AG08395 (cell line): ENCODE measurements at regions not wholly inside any gene's neighbourhood (a gene's known extent, or its start where the extent isn't known, plus 50 kb on each side); places are given as distances from the start of the nearest gene placed in this dataset.
"Not testable (repeated sequence)": the region's sequence is repeated elsewhere in the genome, so short reads cannot be mapped to it uniquely, and the experiment has no call there.

Source experiments
- DNase-seq: peaks from one replicate; pipeline ENCODE4 v3.0.0; 2012; ENCODE audit warnings: mixed read lengths, low spot score

DNA sequence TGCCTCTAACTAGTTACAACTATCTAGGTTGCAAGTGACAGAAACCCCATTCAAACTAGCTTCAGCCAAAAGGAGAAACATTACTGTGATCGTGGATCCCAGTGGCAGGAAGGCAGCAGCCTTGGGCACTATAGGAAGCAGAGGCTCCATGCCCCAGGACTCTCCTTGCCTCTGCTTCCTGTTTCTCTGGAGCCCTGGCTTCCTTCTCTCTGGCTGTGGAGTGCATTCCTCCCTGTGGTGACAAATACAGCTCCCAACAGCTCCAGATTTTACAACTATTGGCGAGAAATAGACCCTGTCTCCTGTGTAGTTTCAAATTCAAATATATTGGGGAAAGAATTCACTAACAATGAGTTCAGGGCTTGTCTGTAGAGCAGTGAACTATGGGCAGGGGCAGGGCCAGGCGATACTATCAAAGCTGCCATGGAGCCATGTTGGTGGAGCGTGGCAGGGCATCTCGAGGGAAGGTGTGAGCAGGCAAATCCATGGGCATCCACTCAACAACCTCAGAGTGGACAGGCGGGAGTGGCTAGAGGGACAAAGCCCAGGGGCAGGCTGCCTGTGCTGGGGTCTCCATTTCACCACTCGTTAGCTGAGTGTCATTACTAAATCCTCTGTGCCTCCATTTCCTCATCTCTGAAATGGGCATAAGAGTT, 189.5 kb downstream of the ERCC6L2 start:
- DNase-seq = peak; percentile 14

DNA sequence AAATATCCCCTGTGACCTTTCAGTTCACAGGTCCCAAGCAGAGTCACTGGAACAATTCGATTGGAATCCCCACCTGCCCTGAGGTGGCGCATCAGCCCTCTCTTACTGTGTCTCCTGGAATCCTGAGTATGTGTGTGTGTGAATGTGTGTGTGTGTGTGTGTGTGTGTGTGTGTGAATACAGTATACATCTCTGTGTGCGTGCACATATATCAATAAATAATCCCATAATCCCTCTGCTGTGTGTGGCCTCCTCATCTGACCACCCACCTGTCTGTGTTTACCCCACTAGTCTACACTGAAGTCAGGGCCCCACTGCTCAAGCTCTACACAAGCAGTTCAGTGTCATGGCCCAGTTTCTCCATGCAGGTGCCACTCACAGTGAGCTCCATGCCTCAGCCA, 187.4 kb downstream of the ERCC6L2 start:
- DNase-seq = no peak

DNA sequence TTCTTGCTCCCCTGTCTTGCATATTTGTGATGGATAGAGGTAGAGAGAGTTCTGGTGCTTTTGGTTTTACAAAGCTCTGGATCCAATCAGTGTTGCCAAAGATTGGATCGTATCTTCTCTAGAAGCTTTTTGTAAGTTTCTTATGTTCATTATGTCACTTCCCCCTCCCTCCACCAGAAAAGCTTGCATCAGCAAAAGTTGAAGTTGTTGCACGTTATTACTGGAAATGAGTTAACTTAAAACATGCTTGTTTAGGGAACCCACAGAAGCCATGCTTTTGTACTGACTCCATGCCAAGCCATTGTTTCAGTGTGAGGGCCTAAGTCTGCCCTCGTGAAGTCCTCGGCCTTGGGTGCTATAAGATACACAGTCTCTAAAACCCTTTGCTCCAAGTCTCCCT, 186.5 kb downstream of the ERCC6L2 start:
- DNase-seq = no peak

DNA sequence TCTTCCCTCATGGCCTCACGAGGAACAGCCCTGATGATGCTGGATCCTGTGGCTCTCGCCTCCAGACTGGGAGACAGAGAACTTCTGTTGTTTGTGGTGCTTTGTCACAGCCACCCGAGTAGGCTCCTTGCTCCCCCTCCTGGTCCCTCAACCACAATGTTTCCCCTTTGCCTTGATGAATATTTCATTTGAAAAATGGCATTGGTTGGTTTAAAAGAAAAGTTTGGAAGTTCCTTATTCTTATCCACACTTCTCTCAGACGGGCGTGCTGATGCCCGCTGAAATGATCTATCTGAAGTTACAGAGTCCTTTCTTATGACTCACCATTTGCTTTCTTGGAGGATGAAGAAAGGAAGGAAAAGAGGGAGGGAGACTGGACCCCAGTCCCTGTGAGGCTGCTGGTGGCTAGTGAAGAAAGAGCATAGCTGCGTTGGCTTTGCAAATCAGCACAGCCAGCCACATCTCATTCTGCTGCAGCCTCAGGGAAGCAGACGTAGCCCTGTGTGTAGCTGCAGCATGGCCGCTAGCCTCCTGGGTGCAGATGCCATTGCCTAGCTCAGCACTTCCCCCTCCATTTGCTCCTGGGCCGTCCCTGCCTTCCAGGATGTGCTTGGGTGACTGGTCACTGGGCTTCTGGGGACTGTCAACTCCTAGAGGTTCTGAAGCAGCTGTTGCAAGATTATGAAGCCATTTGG, 185.9 kb downstream of the ERCC6L2 start:
- DNase-seq = peak; percentile 61

DNA sequence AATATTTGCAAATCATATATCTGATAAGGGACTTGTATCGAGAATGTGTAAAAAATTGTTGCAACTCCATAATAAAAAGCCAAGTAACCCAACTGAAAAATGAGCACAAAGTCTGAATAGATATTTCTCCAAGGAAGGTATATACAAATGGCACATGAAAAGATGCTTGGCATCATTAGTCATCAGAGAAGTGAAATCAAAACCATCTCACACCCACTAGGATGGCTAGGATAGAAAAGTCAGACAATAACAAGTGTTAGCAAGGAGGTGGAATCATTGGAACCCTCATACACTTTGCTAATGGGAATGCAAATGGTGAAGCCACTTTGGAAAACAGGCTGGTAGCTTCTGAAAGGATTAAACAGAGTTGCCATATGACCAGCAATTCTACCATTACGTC, 182.7 kb downstream of the ERCC6L2 start:
- no peak for DNase-seq

DNA sequence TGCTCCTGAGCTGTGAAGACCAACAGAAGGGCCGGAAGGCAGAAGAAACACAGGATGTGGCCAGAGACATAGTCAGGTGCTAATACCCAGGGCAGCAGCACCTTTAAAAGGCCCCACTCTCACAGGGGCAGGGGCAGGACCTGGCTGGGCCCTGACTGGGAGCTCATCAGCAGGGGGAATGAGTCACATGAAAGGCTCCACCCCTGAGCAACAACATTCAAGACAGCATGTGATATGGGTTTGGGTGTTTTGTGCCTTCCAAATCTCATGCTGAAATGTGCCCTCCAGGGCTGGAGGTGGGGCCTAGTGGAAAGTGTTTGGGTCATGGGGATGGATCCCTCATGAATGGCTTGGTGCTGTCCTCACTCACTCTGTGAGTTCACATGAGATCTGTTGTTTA, 181.7 kb downstream of the ERCC6L2 start:
- no peak for DNase-seq

DNA sequence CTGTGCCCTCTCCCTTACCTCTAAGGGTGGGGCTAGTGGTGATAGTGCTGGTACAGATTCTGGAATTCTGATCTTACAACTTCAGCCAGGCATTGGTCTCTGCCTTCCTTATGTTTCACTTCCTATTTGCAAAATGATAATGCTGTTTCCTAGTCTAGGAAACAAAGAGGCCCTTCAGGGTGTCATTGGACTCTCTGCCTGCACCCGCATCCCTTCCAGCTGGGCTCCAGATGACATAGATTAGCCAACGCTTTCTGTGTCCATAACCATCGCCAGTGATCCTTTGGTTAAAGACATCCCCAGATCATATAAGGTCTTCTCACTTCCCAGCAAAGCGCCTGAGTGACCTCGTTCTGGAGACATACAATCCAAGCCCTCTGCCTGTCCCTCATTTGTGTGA, 180.7 kb downstream of the ERCC6L2 start:
- no peak for DNase-seq

DNA sequence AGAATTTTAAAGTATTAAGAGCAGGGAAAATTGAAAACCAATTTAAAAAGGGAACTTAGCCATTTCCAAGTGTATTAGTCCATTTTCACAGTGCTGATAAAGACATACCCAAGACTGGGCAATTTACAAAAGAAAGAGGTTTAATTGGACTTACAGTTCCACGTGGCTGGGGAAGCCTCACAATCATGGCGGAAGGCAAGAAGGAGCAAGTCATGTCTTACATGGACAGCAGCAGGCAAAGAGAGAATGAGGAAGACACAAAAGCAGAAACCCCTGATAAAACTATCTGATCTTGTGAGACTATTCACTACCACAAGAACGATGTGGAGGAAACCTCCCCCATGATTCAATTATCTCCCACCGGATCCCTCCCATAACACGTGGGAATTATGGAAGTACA, 178.8 kb downstream of the ERCC6L2 start:
- DNase-seq = not testable (repeated sequence)

DNA sequence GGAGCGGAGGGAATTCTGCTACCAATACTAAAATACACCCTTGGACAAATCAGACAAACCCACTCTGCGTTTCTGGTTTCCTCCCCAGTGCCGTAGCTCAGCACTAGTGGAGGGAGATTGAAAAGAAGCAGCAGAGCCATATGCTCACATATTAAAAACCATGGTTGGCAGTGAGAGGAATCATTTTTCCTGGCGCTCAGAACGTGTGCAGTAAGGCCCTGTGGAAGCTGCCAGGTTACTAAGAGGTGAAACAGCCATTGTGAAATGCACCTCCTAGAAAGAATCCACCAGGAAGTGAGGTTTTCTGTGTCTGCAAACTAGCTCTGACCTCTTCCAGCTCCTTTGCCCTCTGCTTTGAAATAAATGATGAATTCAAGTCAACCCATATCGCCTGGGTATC, 177.2 kb downstream of the ERCC6L2 start:
- no peak for DNase-seq

DNA sequence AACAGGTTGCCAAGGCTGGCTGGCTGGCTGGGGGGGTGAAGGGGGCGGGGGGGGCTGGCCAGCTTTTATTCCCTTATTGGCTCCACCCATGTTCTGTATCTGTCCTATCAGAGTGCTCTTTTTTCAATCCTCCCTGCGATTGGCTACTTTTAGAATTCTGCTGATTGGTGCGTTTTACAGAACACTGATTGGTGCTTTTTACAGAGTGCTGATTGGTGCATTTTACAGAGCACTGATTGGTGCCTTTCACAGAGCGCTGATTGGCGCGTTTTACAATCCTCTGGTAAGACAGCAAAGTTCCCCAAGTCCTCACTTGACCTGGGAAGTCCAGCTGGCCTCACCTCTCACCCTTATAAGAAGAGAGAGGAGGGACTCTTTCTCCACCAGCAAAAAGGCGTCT, 175.9 kb downstream of the ERCC6L2 start:
- DNase-seq = no peak

DNA sequence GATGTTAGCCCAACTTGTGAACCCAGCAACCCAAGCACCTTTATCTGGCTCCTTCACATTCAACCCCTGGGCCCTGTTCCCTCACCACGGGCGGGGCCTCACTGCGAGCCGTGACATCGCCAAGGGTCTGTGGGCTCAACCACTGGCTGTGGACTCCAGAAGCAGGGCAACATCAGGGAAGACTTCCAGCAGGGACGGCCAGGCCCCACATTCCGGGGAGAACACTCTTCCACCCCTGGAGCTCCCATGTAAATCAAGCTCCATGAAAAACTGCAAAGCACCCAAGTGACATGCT, 175.3 kb downstream of the ERCC6L2 start:
- DNase-seq = no peak

DNA sequence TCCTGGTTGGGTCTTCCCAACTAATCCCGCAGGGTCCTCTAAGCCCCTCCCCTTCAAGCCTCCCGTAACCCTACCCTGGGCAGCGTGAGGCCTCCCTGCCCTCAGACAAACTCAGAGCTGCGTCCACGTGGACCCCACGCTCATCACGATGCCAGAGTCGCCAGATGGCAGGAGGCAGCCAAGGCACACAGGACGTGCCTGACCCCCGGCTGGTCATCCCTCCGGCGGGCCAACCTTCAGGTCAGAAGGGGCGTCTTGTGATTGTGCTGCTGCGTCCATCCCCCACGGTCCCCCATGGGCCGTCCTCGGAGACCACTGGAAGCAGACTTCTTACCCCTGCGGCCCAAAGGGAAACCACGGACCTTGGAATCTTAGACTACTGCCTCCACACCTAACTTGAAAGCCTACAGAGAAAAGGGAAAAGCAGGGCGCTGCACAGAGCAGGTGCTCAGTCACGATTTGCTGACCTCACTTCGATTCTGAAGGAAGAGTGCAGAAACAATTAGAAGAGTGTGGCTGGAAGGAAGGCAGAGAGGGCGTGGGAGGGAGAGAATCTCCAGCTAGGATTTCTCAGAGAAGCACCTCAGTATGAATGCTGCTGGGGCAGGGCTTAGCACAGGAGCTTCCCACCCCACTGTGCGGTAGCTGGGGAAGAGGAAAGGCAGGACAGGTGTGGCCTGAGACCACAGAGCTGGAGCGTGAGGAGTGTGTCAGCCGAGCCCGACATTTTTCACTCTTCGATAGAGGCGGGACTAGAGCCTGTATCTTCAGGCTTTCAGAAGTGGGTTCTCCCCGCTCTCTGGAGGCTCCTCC, 174.8 kb downstream of the ERCC6L2 start:
- DNase-seq = no peak

DNA sequence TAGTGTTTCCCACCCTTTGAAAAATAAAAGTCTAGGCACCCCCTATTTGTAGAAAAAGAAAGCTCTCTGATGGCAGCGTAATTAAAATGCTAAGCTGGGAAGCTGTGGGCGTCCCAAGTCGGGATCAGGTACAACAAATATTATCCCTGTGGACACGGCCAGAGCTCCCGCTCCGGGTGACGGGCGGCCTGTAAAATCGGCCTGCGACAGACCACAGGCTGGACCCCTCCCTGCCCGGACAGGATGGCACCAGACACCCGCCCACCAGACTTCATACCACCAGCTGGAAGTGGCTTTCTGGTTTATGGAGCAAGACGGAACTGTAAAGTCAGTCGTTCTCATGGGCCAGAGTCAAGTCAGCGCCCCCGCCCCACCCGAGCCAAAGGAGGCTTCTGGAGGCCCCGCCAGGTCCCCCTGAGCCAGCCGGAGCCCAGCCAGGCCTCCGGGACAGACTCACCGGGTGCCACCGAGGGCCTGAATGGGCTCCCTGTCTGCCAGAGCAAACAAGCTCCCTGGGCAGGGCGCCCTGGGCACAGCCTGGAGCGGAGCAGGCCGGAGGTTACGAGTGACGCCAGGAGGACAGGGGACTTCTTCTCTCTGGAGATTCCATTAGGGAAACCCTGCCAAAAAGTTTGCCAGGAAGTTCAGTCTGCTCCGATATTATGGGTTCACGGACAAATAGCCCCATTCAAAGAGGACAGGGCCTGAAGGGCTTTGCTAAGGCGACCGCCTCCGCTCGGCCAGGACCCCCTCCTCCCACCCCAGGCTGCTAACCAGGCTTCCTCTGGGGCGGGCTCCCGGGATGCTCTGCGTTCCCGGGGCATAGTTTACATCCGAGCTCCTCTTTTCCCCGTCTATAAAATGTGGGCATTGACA, 173.7 kb downstream of the ERCC6L2 start:
- DNase-seq = no peak

DNA sequence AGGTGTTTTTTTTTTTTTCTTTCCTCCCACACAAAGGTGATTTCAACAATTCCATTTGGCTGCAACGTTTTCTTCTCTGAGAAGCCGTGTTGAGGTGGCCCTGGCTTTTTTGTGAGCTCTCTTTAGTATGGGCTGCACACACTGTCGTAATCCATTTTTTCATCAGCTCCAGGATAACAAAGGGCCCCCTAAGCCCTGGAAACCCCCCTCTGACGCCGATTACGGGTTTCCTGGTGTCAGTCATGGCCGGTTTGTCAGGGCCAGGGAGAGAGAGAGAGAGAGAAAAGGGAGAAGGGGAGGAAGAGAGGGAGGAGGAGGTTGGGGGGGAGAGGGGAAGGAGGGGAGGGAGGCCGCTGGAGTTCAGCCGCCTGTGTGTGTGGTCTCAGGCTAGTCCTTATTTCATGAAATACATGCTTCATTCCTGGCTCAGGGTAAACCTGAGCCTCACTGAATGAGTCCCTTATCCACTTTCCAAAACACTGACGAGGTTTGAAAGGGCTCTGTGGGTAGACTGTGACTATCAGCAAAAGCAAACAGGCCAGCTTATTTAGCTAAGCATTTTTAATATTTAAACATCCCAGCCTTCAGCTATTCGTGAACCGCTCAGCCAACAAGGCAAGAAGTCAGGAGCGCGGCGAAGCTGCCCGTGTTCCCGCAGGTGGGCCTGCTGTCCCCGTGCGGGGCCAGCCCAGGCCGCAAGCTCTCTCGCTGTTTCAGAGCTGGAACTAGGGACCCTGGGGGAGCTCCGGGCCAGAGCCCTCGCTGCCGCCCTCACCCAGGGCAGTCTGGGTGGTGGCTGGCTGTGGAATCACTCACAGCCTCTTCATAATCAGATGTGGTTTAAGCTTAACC, 172.8 kb downstream of the ERCC6L2 start:
- no peak for DNase-seq

DNA sequence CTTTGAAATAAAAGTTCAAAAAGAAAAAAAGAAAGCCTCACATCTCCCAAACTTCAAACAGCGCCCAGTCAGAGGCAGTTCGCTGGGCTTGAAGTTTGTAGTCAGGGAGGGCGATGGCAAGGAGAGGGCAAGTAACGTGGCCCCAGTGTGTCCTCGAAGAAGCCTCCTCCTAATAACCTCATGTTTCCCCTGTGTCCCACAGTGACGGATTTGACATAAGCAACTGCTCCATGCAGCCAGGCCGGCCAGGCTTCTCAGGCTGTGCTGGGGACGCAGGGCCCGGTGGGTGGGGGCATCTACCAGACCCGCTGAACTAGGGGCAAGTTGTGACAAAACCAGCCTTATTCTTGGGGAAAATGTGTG, 172.2 kb downstream of the ERCC6L2 start:
- no peak for DNase-seq

DNA sequence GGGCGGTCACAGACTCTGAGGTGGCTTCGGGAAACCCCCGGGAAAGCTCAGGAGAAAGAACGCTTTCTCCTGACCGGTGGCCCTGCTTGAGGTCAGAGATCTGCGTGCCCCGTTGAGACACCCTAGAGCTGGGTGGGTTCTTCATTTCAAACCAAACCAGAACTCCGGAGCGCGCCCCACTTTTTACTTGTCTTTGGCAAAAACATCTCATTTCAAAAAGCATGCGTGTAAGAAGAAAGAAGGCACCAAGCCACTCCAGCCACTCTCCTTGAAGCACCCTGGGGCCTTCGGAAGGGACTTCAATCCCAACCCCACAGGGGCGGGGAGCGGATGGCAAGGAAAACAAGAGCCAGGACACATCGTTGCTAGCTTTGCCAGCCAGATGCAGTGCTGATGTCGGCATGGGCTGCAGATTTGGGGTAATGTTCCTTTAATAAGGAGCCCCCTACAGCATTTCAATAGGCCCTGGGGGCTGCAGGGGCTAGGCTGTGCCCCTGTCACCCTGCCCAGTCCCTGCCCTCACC, 171.7 kb downstream of the ERCC6L2 start:
- no peak for DNase-seq

DNA sequence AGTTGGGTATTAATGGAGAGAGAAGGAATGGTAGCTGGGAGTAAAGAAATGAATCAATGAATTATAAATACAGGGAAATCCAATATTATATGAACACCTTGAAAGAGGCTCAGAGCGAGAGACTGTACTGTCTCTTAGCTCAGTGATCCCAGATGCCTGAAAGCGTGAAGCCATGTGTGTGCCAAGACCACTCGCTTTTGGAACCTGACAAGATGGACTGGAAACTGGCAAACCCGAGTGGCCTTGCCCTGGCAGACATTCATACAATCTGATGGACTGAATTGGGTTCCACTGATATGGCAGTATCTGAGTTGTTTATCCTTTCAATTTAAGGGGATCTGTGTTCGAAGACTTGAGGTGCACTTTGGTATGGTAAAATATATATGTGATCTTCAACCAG, 170.3 kb downstream of the ERCC6L2 start:
- DNase-seq = no peak

DNA sequence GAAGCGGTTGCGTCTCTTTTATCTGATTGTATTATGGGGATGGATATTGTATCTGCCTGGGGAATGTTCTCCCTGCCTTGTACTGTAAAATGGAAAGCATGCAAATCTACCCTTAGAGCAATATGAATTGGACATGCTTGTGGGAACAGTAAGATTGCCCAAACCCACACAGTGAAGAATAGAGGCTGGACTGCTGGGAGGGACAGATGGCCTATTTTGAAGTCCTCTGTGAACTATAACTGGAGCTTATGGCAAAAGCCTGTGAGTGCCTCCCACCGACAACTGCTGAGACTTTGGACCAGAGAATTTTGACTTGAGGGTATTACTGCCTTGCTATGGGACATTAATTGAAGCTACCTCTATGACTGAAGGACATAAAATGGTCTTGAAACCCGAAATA, 168.9 kb downstream of the ERCC6L2 start:
- DNase-seq = no peak

DNA sequence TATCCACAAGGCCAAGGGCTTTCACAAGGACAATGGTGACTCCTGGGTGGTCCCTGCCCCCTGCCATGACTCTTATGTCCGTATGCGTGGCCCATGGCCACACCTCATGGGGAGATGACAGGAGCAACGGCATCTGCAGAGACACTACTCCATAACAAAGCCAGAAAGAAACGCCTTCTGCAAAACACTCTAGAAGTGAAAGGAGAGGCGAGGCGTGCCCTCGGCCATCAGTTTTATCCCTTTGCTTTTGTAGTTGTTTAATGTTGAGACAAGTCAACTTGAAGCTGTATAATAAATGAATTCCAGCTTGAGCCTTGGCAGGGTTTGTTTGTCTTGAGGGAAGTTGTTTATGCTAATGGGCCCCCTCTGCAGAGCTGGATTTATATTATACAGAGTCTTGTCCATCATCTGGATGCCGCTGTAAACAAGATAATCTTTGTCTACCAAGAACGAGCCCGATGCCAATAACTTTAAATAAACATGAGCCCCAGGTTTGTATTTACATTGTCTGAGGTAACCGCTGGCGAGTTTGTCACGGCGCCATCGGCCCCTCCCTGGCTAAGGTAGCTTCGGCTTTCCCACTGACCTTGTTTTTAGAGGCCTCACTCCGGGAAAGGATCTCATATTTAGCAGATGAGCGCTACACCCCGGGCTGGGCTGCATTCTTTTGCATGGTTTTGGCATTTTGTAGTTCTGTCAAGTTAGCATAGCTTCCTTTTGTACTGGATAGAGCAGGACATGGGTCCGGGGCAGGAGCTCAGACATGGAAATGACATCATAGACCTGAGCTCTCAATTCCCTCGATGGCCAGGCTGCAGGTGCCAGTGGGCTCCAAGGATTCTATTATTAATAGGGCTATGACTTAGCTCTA, 165.3 kb downstream of the ERCC6L2 start:
- no peak for DNase-seq

DNA sequence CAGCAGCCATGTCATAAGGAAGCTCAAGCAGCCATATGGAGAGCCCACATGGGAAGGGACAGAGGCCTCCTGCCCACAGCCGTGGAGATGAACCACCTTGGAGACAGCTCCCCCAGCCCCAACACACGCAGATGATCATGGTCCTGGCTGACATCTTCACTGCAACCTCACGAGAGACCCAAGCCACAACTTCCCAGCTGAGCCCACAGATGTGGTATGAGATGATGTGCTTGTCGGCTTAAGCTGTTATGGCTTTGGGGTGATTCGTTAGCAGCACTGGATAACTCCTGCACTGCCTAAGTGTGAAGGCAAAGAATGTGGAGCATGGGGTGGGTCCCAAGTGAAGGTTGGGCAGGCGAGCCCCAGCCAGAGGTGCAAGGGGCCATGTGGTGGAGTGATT, 163.4 kb downstream of the ERCC6L2 start:
- no peak for DNase-seq
